Suprapubic skin (tissue), 3 donors: ENCODE measurements at regions not wholly inside any gene's neighbourhood (a gene's known extent, or its start where the extent isn't known, plus 50 kb on each side); places are given as distances from the start of the nearest gene placed in this dataset.
"Not testable (repeated sequence)": the region's sequence is repeated elsewhere in the genome, so short reads cannot be mapped to it uniquely, and the experiment has no call there.

Experiments used
- CTCF ChIP-seq, 2 donors: fragments of 200-600 bp in 1 of 2; fragments of 450-650 bp in 1 of 2; sonication (generic) in 1 of 2; IDR thresholded peaks; one replicate each; pipeline ENCODE4 v1.5.1; 2016 to 2019; ENCODE audit warnings: antibody characterized with exemption in 2 of 2, mild to moderate bottlenecking in 1 of 2, moderate library complexity in 1 of 2
- POLR2A ChIP-seq, 2 donors: fragments of 450-650 bp; IDR thresholded peaks; one replicate each; pipeline ENCODE4 v1.6.1; 2017; ENCODE audit warnings: antibody characterized with exemption in 2 of 2, mild to moderate bottlenecking in 2 of 2, moderate library complexity in 2 of 2

GRCh38 chr1:121545899-121546298, 361.1 kb downstream of the SRGAP2C start:
- not testable (repeated sequence) for TF ChIP-seq POLR2A, CTCF (IDR thresholded peaks at IDR 0.05)
